T follicular helper cell (primary cell): ENCODE measurements at regions not wholly inside any gene's neighbourhood (a gene's known extent, or its start where the extent isn't known, plus 50 kb on each side); places are given as distances from the start of the nearest gene placed in this dataset.
"Not testable (repeated sequence)": the region's sequence is repeated elsewhere in the genome, so short reads cannot be mapped to it uniquely, and the experiment has no call there.

ENCODE experiments used
- DNase-seq: peaks from one replicate; pipeline ENCODE4 v3.0.0-alpha.2; 2020; ENCODE audit warnings: low read depth

GRCh38 chr17:83159204-83160049 lies 80.0 kb downstream of the METRNL start:
- no peak for DNase-seq

GRCh38 chr17:83160443-83161297 lies 81.3 kb downstream of the METRNL start:
- no peak for DNase-seq

- no peak for DNase-seq
Measured at GRCh38 chr17:83161298-83162034, 82.1 kb downstream of the METRNL start.

DNA sequence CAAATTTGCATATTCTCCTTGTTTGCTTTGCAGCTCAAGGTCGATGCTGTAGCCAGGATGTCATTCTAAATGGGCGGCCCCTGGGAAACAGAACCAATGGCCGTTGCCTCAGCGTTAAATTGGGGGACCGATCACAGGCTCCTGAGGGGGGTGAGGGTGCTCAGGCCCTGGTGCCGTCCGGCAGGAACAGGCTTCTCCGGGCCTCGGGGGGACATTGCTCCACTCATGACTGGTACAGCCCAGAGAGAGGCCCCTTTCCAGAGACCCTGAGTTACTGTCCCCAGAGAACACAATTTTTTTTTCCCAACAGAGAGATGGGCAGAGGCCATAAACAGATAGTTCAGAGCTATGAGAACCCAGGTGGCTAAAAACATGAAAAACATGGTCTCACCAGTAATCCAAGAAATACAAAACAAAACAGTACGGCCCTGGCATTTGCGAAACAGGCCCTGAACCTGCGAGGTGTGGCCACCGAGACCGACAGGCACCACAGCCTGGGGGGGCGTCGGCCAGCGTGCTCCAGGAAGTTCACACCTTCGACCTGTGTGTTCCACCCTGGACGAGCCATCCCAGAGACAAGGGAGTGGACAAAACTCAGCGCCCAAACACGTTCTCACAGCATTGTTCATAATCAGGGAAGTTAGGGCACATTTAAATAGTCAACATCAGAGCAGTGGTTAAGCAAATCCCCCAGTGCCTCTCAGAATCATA lies 82.8 kb downstream of the METRNL start:
- DNase-seq, result no peak

- DNase-seq, result no peak
Measured at GRCh38 chr17:83164490-83164889, 85.1 kb downstream of the METRNL start.

DNA sequence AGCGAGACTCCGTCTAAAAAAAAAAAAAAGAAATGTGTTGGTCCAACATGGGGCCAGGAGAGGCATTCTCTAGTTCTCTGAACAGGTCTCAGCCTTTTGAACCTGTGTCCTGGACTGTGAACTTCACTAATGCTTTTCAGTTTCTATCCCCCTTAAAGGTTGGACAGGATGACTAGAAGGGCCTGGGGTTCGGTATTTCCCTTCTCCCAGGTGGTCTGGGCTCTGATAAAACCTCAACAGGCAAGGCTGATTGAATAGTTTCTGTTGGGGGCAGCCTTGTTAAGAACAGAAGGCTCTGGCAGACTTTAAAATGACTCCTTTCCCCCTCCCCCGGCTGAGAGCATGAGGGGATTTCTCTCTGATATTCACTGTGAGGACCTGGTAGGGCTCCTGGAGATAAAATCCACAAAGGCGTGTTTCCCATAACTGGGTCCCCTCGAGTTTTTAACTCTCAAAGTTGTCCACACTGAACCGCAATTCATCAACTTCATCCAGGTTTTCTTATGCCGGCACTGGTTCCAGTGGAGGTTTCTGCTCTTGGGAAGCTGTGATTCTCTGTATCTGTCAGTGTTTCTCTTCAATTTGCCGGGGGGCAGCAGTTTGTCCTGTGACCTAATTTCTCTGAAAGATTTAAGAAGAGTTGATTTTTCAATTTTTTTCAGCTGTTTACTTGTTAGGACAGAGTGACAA lies 91.3 kb downstream of the METRNL start:
- DNase-seq, result no peak

DNA sequence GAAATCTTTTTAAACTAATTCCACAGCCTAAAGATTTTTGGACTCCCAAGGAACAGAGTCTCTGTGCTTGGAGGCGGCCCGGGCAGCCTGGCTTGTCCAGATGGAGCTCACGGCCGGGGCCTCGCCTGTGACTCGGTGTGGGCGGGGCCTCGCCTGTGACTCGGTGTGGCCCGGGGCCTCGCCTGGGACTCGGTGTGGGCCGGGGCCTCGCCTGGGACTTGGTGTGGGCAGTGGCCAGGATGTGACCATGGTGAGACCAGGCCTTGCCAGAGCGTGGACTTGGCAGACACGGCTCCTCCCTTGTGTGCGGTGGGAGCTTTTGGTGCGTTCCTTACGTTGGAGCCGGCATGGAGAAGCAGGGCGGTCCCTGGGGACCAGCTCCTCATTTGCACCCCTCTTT lies 92.3 kb downstream of the METRNL start:
- DNase-seq, result no peak

DNA sequence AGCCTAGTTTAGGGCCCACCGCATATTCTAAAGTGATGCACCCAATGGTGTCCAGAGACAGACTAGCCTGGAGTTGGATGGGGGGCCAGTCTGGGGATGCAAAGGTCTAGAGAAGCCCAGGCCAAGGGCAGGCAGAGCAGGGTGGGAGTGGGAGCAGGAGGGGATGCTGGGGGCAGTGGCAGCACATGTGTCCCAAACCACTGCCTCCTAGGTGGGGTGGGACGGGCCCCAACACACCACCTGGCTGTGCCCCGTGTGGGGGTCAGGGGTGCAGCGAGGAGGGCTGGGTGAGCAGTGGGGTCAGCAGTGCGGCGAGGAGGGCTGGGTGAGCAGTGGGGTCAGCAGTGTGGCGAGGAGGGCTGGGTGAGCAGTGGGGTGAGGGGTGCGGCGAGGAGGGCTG lies 92.7 kb downstream of the METRNL start:
- not testable (repeated sequence) for DNase-seq

DNA sequence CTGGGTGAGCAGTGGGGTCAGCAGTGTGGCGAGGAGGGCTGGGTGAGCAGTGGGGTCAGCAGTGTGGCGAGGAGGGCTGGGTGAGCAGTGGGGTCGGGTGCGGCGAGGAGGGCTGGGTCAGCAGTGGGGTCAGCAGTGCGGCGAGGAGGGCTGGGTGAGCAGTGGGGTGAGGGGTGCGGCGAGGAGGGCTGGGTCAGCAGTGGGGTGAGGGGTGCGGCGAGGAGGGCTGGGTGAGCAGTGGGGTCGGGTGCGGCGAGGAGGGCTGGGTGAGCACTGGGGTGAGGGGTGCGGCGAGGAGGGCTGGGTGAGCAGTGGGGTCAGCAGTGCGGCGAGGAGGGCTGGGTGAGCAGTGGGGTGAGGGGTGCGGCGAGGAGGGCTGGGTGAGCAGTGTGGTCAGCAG lies 93.2 kb downstream of the METRNL start:
- DNase-seq, result not testable (repeated sequence)

GRCh38 chr17:83173180-83173913 lies 93.9 kb downstream of the METRNL start:
- DNase-seq, result not testable (repeated sequence)

GRCh38 chr17:83173914-83174361 lies 94.5 kb downstream of the METRNL start:
- no peak for DNase-seq

DNA sequence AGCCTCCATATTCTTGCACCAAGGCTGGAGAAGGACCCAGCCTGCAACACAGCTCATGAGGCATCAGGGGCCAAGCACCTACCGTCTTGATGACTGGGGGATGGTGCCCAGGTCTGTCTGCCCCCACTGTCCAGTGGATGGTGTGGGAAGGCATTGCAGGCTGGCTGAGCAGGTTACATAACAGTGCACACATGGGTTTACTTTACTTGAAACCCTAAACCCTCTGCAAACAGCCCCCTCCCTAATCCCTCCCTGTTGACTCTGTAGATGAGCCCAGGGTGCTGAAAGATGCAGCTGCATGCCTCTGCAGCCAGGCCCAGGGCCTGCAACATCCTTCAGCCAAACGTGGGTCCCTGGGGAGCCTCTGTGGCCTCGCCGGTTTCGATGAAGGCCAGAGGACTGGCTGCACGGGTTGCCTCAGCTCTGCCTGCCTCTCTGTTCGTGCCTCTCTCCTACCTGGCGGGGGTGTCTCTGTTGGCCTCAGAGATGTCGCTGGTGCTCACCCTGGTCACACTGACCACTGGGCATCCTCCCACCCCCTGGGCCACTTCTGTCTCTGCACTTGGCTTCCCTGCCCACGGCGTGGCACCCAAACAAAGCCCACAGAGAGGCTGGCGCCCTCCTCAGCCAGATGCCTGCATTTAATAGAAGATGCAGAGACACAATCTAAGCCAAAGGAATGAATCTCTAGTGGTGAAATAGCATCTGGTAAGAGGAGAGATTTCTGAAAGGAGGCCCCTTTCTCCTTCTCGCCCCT lies 95.1 kb downstream of the METRNL start:
- no peak for DNase-seq

DNA sequence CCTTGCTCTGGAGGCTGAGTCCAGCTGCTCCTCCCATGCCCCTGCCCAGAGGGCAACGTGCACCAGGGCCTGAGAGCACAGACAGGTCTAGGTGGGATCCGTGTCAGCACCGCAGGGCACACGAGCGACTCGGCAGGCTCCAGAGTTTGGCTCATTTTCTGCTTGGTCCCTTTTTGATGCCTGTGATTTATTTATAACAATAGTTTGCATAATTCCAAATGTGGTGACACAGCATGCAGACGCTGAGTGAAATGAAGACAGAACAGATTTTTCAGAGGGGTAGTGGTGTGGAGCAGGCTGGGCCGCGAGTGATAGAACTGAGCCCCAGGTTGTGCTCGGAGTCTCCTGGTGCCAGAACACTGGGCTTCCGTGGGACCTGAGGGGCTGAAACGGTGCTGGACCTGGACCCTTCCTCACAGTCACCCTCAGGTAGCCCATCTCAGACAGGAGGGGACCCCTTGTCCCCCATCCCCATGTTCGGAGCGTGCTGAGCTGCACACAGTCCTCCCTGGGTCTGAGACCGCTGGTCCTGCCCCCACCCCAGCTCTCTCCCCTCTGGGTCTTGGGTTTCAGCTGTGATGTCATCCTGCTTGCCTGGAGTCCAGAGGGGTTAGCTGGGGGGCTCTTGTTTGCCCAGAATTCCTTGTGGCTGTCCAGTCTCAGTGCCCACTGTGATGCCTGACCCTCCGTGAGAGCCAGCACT lies 95.9 kb downstream of the METRNL start:
- DNase-seq, result no peak

GRCh38 chr17:83175822-83176622 lies 96.6 kb downstream of the METRNL start:
- DNase-seq, result no peak

GRCh38 chr17:83176623-83177583 lies 97.5 kb downstream of the METRNL start:
- DNase-seq, result no peak

DNA sequence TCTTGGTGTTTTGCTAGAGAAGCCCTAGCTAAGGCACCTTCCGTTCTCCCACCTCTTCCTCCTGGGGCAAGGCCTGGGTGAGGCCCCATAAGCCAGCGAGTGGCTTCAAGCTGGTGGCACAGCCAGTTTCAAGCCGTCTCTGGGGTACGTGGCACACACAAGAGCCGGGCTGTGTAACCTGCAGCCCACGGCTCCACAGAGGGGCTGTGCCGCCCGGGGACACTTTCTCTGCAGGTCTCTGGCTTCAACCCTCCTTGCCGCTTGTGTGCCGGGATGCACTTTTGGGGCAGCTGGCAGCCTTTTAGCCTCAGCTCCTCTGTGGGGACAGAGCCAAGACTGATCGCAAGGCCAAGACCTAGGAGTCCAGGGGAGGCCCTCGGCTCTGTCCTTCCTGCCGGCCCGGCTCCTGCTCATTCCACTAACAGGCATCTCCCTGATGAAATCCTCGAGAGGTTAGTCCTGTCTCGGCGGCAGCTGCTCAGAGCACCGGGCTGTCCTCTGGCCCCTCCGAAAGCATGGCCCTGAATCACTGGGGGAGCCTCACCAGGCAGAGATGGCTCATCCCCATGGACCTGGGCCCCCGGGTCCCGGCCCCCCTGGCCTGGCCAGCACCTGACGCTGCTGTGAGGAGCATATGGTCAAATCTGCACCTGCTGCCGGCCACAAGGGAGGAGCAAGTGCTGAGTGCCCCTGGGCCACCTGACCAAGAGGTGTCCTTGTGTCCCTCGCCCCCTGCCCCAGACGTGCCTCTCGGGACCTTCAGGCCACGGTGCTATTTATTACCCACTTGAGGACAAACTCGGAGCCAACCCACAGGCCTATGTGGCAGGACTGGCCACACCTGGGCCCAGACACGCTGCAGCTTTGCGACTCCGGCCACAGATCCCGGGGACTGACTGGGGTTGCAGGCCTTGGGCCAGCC lies 98.5 kb downstream of the METRNL start:
- no peak for DNase-seq
